Fibroblast of mammary gland (primary cell): ENCODE measurements at regions not wholly inside any gene's neighbourhood (a gene's known extent, or its start where the extent isn't known, plus 50 kb on each side); places are given as distances from the start of the nearest gene placed in this dataset.

Experiments used
- DNase-seq: peaks from one replicate; pipeline ENCODE4 v3.0.0-alpha.2; 2010; ENCODE audit warnings: low read depth
- H3K4me3 ChIP-seq: 2 replicates; pipeline ENCODE4 v1.5.1; 2011; ENCODE audit warnings: low read depth, mild to moderate bottlenecking, low read length, moderate library complexity; ENCODE audit not compliant: control insufficient read depth
- TF ChIP-seq, protein P1 (sequence below): conservative IDR thresholded peaks from 2 replicates; pipeline ENCODE4 v1.5.1; 2011; ENCODE audit warnings: low read depth, low read length, inconsistent platforms; ENCODE audit not compliant: control insufficient read depth, insufficient read depth

GRCh38 chr5:5905186-5905585 is 473.2 kb downstream of the MED10 start:
- DNase-seq: no peak
- H3K4me3 ChIP-seq: no peak overlapping the region
- TF ChIP-seq, protein P1, sequence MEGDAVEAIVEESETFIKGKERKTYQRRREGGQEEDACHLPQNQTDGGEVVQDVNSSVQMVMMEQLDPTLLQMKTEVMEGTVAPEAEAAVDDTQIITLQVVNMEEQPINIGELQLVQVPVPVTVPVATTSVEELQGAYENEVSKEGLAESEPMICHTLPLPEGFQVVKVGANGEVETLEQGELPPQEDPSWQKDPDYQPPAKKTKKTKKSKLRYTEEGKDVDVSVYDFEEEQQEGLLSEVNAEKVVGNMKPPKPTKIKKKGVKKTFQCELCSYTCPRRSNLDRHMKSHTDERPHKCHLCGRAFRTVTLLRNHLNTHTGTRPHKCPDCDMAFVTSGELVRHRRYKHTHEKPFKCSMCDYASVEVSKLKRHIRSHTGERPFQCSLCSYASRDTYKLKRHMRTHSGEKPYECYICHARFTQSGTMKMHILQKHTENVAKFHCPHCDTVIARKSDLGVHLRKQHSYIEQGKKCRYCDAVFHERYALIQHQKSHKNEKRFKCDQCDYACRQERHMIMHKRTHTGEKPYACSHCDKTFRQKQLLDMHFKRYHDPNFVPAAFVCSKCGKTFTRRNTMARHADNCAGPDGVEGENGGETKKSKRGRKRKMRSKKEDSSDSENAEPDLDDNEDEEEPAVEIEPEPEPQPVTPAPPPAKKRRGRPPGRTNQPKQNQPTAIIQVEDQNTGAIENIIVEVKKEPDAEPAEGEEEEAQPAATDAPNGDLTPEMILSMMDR: no peak

- H3K4me3 ChIP-seq: no peak overlapping the region
- TF ChIP-seq, protein P1: no peak
- DNase-seq: no peak
Observed at GRCh38 chr5:5904113-5904512, 474.2 kb downstream of the MED10 start.

- no peak overlapping the region for H3K4me3 ChIP-seq
- DNase-seq: no peak
- TF ChIP-seq, protein P1: no peak
Observed at GRCh38 chr5:5902678-5903646, 475.4 kb downstream of the MED10 start.

DNA sequence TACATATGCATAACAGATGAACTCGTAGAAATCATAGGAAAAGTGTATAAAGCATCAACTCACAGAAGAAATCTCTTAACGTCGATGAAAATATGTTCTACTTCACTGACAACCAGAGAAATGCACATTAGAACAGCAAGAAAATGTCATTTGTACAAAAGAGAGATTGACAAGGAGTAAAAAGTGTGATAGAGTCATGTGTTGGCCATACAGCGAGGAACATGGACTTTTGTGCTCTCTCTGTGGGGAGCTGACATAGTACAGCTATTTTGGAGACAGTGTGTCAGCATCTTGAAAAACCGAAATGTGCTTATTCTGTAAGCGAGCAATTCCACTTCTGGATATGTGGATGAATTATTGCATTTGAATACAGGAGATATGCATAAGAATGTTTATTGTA is 477.9 kb downstream of the ICE1 start:
- no peak for DNase-seq
- H3K4me3 ChIP-seq: no peak overlapping the region
- TF ChIP-seq, protein P1: no peak

DNA sequence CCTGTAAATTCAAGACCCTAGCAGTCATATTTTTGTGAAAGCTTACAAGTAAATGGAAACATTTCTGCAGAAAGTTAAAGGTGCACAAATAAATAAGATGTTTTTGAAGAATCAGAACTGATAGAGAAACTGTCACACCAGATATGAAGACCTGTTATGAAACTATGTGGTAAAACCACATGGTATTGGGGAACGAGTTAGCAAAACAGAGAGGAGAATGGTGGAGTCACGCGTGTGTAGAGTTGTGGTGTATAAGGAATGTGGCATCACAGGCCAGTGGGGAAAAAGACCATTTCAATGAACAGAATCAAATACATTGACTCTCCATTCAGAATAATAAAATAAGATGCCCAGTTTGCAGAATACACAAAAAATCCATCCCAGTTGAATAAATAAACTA is 477.2 kb downstream of the ICE1 start:
- TF ChIP-seq, protein P1: no peak
- no peak for DNase-seq
- no peak overlapping the region for H3K4me3 ChIP-seq

GRCh38 chr5:5888284-5888683 is 465.8 kb downstream of the ICE1 start:
- DNase-seq: no peak
- H3K4me3 ChIP-seq: no peak overlapping the region
- TF ChIP-seq, protein P1: no peak
